PC-3 (cell line): ENCODE measurements at regions not wholly inside any gene's neighbourhood (a gene's known extent, or its start where the extent isn't known, plus 50 kb on each side); places are given as distances from the start of the nearest gene placed in this dataset.

Experiments
- CTCF ChIP-seq: fragments of 300-600 bp; sonication (generic); conservative IDR thresholded peaks from 2 replicates; pipeline ENCODE4 v1.5.1; 2017; ENCODE audit warnings: antibody characterized with exemption, low read depth, mild to moderate bottlenecking, low read length
- EZH2 ChIP-seq: fragments of 300-600 bp; sonication (generic); IDR thresholded peaks from one replicate; pipeline ENCODE4 v1.6.1; 2017; ENCODE audit warnings: antibody characterized with exemption, mild to moderate bottlenecking, low read length; ENCODE audit not compliant: unreplicated experiment
- EZH2phosphoT487 ChIP-seq: fragments of 300-600 bp; sonication (generic); IDR thresholded peaks from 2 replicates; pipeline ENCODE4 v1.6.1; 2018; ENCODE audit warnings: mild to moderate bottlenecking, antibody characterized with exemption, low read length, borderline replicate concordance

GRCh38 chr6:82588020-82588419 lies 224.4 kb downstream of the TPBG start:
- TF ChIP-seq EZH2phosphoT487 (no peak), CTCF (peak; percentile 43), EZH2 (no peak)
